ENCODE measurements at regions not wholly inside any gene's neighbourhood (a gene's known extent, or its start where the extent isn't known, plus 50 kb on each side); places are given as distances from the start of the nearest gene placed in this dataset.

GRCh38 chr3:188955919-188956318, 215.9 kb upstream of the TPRG1 start:
- H3K4me3 ChIP-seq (ENCODE audit: low read length), result no peak overlapping the region

GRCh38 chr3:188956839-188957489, 214.8 kb upstream of the TPRG1 start:
- no peaks in the 10 kb centered on the region for H3K27me3 ChIP-seq (ENCODE audit: insufficient read depth, low read length)
- H3K4me1 ChIP-seq (ENCODE audit: insufficient read depth, low read length), result peaks cover 12% of the 10 kb centered on the region
- no peaks in the 10 kb centered on the region for H3K9me3 ChIP-seq (ENCODE audit: low read depth, low read length)
- H3K4me3 ChIP-seq (ENCODE audit: low read length), result no peak overlapping the region

More at GRCh38 chr3:188955919-188956318, 215.9 kb upstream of the TPRG1 start:
- H3K4me1 ChIP-seq (ENCODE audit: insufficient read depth, low read length), result peaks cover 22% of the 10 kb centered on the region
- no peaks in the 10 kb centered on the region for H3K27me3 ChIP-seq (ENCODE audit: insufficient read depth, low read length)
- no peaks in the 10 kb centered on the region for H3K9me3 ChIP-seq (ENCODE audit: low read depth, low read length)

- H3K4me1 ChIP-seq (ENCODE audit: insufficient read depth, low read length), result peaks cover 4% of the 10 kb centered on the region
- no peak overlapping the region for H3K4me3 ChIP-seq (ENCODE audit: low read length)
- H3K9me3 ChIP-seq (ENCODE audit: low read depth, low read length), result no peaks in the 10 kb centered on the region
- no peaks in the 10 kb centered on the region for H3K27me3 ChIP-seq (ENCODE audit: insufficient read depth, low read length)
Observed at GRCh38 chr3:188959013-188959412, 212.8 kb upstream of the TPRG1 start.

GRCh38 chr3:188962253-188963247, 209.2 kb upstream of the TPRG1 start:
- Histone ChIP-seq H3K4me1 (ENCODE audit: insufficient read depth, low read length) (no peaks in the 10 kb centered on the region), H3K4me3 (ENCODE audit: low read length) (no peak overlapping the region), H3K27me3 (ENCODE audit: insufficient read depth, low read length) (no peaks in the 10 kb centered on the region), H3K9me3 (ENCODE audit: low read depth, low read length) (no peaks in the 10 kb centered on the region)

DNA sequence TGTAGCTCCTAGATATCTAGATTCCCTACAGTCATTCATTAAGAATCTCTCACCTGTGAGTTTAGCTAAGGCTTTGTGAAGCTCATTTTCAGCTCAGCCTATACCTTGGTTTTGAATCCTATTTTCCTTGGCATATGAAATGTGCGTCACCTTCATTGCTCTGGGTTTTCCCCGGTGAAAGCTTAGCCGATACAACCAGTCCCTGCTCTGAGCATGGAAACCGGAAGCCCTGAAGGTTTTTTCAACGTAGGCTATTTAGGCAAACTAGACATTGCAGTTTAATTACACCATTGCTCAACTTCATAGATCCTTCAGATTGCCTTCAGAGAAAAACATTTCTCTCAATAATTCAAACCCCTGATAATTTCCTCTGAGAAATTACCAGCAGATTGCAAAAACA, 206.8 kb upstream of the TPRG1 start:
- Histone ChIP-seq H3K4me1 (ENCODE audit: insufficient read depth, low read length) (no peaks in the 10 kb centered on the region), H3K27me3 (ENCODE audit: insufficient read depth, low read length) (no peaks in the 10 kb centered on the region), H3K4me3 (ENCODE audit: low read length) (no peak overlapping the region), H3K9me3 (ENCODE audit: low read depth, low read length) (no peaks in the 10 kb centered on the region)

DNA sequence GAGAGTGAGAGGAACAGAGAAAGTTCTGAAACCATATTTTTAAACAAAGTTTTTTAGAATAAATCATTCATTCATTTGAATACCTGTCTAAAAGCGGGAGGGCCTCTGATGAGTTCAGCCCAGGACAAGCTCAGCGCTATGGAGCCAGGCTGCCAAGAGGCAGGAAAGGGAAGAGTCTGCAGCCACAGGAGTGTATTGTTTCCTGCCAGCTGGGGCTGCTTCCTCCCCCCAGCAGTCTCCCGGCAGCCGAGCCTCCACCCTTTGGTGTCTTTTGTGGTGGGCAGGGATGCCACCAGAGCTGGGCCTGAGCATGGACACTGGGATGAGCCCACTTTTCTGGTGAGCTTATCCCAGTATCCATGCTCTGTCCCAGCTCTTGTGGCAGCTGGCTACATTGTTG, 199.5 kb upstream of the TPRG1 start:
- Histone ChIP-seq H3K9me3 (ENCODE audit: low read depth, low read length) (no peaks in the 10 kb centered on the region), H3K4me1 (ENCODE audit: insufficient read depth, low read length) (peaks cover 32% of the 10 kb centered on the region), H3K4me3 (ENCODE audit: low read length) (no peak overlapping the region), H3K27me3 (ENCODE audit: insufficient read depth, low read length) (no peaks in the 10 kb centered on the region)

GRCh38 chr3:188974856-188975599, 196.7 kb upstream of the TPRG1 start:
- H3K4me1 ChIP-seq (ENCODE audit: insufficient read depth, low read length), result peaks cover 32% of the 10 kb centered on the region
- no peaks in the 10 kb centered on the region for H3K9me3 ChIP-seq (ENCODE audit: low read depth, low read length)
- H3K4me3 ChIP-seq (ENCODE audit: low read length), result no peak overlapping the region

GRCh38 chr3:188975600-188976314, 196.0 kb upstream of the TPRG1 start:
- Histone ChIP-seq H3K4me1 (ENCODE audit: insufficient read depth, low read length) (peaks cover 32% of the 10 kb centered on the region), H3K4me3 (ENCODE audit: low read length) (no peak overlapping the region), H3K27me3 (ENCODE audit: insufficient read depth, low read length) (no peaks in the 10 kb centered on the region), H3K9me3 (ENCODE audit: low read depth, low read length) (no peaks in the 10 kb centered on the region)

More at GRCh38 chr3:188974856-188975599, 196.7 kb upstream of the TPRG1 start:
- no peaks in the 10 kb centered on the region for H3K27me3 ChIP-seq (ENCODE audit: insufficient read depth, low read length)

DNA sequence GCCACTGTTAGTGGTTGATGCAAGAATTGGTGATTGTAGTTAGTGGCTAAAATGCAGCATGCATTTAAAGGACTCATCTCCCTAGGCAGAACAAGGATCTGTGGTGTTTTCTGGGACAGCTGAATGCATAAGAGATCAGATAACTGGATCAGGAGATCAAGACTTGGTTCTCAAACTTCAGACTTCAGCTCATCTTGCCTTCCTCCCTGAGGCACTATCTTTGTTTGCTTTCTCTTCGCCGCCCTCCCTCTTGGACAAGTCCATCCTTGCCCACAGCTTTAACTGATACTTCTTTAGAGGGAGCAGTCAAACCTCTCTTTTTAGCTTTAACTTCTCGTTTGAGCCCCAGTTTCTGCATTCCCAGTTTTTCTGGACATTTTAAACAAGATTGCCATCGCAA, 195.4 kb upstream of the TPRG1 start:
- no peaks in the 10 kb centered on the region for H3K27me3 ChIP-seq (ENCODE audit: insufficient read depth, low read length)
- H3K4me1 ChIP-seq (ENCODE audit: insufficient read depth, low read length), result peaks cover 32% of the 10 kb centered on the region
- no peaks in the 10 kb centered on the region for H3K9me3 ChIP-seq (ENCODE audit: low read depth, low read length)
- no peak overlapping the region for H3K4me3 ChIP-seq (ENCODE audit: low read length)

GRCh38 chr3:188978421-188979171, 193.2 kb upstream of the TPRG1 start:
- peaks cover 20% of the 10 kb centered on the region for H3K4me1 ChIP-seq (ENCODE audit: insufficient read depth, low read length)
- no peaks in the 10 kb centered on the region for H3K27me3 ChIP-seq (ENCODE audit: insufficient read depth, low read length)
- H3K9me3 ChIP-seq (ENCODE audit: low read depth, low read length), result no peaks in the 10 kb centered on the region
- no peak overlapping the region for H3K4me3 ChIP-seq (ENCODE audit: low read length)

DNA sequence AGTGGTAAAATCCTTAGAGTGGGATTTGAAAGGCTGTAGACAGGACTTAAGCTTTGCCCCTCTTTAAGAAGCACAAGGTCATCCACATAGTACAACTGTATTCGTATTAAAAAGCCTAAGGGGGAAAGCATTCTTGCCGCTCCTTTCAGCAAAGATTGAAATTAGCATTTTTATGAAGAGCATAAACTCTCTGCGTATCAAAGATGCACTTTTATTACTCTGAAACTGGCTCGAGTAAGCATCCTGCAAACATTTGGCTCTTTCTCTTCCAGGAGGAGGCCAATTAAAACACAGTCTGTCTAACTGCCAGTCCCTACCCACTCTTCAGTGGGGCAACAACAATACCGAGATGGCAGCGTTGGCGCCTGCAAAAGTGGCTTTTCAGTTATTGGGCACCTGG, 192.5 kb upstream of the TPRG1 start:
- Histone ChIP-seq H3K9me3 (ENCODE audit: low read depth, low read length) (no peaks in the 10 kb centered on the region), H3K27me3 (ENCODE audit: insufficient read depth, low read length) (no peaks in the 10 kb centered on the region), H3K4me3 (ENCODE audit: low read length) (no peak overlapping the region), H3K4me1 (ENCODE audit: insufficient read depth, low read length) (peaks cover 14% of the 10 kb centered on the region)

- Histone ChIP-seq H3K4me1 (ENCODE audit: insufficient read depth, low read length) (peaks cover 8% of the 10 kb centered on the region), H3K27me3 (ENCODE audit: insufficient read depth, low read length) (no peaks in the 10 kb centered on the region), H3K4me3 (ENCODE audit: low read length) (no peak overlapping the region), H3K9me3 (ENCODE audit: low read depth, low read length) (no peaks in the 10 kb centered on the region)
Observed at GRCh38 chr3:188979669-188980310, 192.0 kb upstream of the TPRG1 start.

DNA sequence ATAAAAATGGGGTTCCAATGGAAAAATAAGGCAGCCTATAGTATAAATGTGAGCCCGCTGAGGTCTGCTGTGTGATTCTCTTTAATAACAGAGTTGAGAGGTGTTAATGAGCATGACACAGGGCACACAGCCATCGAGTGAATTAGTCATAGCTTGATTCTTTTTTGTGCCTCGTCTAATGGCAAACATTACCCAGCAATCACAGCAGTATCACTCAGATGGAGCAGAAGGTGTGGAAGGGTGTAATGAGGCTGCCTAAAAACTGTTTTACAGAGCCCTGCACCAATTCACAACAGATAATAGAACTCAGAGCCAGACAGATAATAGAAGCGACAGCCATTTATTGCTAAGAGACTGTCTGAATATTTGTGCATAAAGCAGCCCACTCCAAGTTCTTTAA, 178.6 kb upstream of the TPRG1 start:
- Histone ChIP-seq H3K9me3 (ENCODE audit: low read depth, low read length) (no peaks in the 10 kb centered on the region), H3K4me1 (ENCODE audit: insufficient read depth, low read length) (no peaks in the 10 kb centered on the region), H3K27me3 (ENCODE audit: insufficient read depth, low read length) (peaks cover 3% of the 10 kb centered on the region), H3K4me3 (ENCODE audit: low read length) (no peak overlapping the region)

Measured in mononuclear cell (primary cell).